ENCODE measurements at regions not wholly inside any gene's neighbourhood (a gene's known extent, or its start where the extent isn't known, plus 50 kb on each side); places are given as distances from the start of the nearest gene placed in this dataset.

GRCh38 chrX:20863649-20864048 lies 510.6 kb upstream of the CNKSR2 start:
- DNase-seq: no peak

DNA sequence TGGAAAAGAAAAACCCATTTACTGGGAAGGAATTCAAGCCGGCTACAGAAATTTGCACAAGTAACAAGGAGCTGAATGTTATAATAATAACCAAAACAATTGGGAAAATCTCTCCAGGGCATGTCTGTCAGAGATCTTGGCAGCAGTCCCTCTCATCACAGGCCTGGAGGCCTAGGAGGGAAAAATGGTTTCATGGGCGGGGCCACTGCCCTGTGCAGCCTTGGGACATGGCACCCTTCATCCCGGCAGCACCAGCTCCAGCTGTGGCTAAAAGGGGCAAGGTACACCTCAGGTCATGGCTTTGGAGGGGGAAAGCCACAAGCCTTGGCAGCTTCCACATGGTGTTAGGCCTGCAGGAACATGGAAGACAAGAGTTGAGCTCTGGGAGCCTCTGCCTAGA lies 513.1 kb upstream of the CNKSR2 start:
- no peak for DNase-seq

- DNase-seq: peak in 44 of 58 donors; percentile 0 to 63 (median 7)
These were observed 516.5 kb upstream of the CNKSR2 start for GRCh38 chrX:20857746-20858145.

- DNase-seq: no peak
These were observed 535.7 kb upstream of the CNKSR2 start for GRCh38 chrX:20838477-20838876.

- peak in 3 of 58 donors; percentile 0 for DNase-seq
These were observed 544.3 kb upstream of the CNKSR2 start for GRCh38 chrX:20829665-20830491.

- DNase-seq: no peak
These were observed 548.2 kb upstream of the CNKSR2 start for GRCh38 chrX:20825984-20826383.

- DNase-seq: no peak
These were observed 537.3 kb upstream of the RPS6KA3 start for GRCh38 chrX:20803971-20804370.

- DNase-seq: no peak
These were observed 535.3 kb upstream of the RPS6KA3 start for GRCh38 chrX:20802036-20802435.

- no peak for DNase-seq
These were observed 529.7 kb upstream of the RPS6KA3 start for GRCh38 chrX:20796450-20796849.

DNA sequence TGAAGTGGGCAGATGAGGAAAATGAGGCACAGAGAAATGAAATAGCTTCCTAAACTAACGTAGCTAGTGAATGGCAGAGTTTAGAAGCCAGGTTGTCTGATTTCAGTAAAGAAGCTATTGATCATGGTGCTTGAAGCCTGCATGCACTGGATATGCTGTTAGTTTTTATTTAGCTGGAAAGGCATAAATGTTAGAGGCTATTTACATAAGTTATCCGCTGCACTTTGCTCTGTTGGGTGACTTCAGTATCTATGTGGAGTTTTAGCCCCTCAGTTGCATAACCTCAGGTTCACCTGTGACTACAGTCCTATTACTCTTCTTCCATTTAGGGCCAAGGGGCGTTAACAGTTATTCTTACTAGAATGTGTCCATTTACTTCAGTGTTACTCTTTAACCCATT lies 522.4 kb upstream of the RPS6KA3 start:
- DNase-seq: no peak

GRCh38 chrX:20767346-20767745 lies 500.6 kb upstream of the RPS6KA3 start:
- no peak for DNase-seq

DNA sequence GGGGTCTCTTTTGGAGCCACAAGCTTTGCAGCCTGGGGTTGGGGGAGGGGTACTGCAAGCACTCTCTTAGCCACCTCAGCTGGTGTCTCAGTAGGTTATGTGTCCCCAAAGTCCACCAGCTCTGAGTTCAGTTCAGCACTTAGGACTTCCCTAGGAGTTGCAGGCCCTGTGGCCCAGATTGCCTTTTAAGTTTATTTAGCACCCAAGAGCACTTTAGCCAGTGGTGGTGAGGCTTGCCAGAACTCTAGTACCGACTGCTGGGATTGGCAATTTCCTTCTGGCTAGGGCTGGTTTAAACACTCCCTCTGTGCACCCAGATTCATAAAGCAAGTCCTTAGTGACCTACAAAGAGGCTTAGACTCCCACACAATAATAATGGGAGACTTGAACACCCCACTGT lies 489.9 kb upstream of the RPS6KA3 start:
- no peak for DNase-seq

DNA sequence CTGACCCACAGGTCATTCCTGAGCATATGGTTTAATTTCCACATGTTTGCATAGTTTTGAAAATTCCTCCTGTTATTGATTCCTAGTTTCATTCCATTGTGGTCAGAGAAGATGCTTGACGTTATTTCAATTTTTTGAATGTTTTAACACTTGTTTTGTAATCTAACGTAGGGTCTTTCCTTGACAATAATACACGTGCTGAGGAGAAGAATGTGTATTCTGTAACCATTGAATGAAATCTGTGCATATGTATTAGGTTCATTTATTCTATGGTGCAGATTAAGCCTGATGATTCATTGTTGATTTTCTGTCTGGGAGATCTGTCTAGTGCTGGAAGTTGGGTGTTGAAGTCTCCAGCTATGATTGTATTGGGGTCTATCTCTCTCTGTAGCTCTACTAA lies 486.4 kb upstream of the RPS6KA3 start:
- DNase-seq: no peak

DNA sequence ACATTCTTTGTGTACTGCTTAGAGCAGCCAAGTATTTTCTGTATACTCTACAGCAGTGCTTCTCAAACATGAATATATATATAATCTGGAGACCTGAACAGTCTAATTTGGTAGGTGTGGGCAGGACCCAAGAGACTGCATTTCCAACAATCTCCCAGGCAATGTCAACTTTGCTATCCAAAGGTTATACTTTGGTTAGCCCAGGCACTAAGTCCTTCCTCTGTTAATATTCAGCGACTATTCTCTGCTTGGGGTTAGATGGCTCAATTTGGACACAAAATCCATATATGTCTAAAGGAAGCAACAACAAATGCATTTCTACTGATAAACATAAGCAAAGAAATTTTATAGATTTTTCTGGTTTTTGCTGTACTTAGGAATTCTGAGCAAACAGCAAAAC lies 480.0 kb upstream of the RPS6KA3 start:
- no peak for DNase-seq

DNA sequence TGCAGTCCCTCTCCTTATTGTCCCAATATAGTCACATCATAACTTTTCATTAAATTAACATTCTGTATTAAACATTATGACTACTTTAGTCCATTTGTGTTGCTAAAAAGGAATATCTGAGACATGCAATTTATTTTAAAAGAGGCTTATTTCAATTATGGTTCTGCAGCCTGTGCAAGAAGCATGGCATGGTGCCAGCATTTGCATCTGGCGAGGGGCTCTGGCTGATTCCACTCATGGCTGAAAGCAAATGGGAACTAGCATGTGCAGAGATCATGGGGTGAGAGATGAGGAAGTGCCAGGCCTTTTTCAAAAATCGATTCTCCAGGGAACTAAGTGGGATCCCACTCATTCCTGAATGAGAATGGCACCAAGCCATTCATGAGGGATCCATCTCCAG lies 476.3 kb upstream of the RPS6KA3 start:
- DNase-seq: peak in 2 of 58 donors; percentile 0

- DNase-seq: peak in 1 of 58 donors; percentile 0
These were observed 475.4 kb upstream of the RPS6KA3 start for GRCh38 chrX:20742106-20742505.

- no peak for DNase-seq
These were observed 473.7 kb upstream of the RPS6KA3 start for GRCh38 chrX:20740443-20740842.

DNA sequence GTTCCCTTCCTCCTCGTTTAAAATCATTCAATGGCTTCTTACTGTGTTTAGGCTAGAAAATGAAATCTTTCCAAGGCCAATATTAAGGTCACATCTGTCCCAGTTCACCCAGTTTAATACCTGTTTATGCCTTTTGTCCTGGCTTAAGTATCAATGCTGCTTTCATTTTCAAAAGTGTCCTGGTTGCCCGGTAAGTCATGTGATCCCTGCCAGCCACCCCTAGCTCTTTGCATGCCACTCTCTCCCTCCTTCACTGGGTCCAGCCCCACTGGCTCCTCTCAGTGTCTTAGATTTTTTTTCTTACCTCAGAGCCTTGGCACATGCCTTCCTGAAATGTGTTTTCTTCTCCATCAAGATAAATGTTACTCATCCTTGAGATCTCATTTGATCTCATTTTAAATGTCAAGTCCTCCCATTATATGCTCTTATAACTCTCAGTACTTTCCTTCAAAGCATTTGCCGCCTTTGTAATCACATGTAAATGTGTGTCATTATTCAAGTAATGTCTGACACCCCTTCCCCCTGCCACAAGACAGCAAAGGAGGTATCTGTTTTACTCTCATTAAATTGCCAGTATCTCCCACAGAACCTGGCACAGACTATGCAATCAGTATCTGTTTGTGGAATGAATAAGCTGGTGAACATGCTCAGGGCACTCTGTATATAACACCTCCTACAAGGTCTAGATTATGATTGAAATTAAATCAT lies 472.5 kb upstream of the RPS6KA3 start:
- DNase-seq: no peak

- DNase-seq: no peak
These were observed 462.7 kb upstream of the RPS6KA3 start for GRCh38 chrX:20729416-20729815.

GRCh38 chrX:20727447-20727846 lies 460.7 kb upstream of the RPS6KA3 start:
- no peak for DNase-seq

DNA sequence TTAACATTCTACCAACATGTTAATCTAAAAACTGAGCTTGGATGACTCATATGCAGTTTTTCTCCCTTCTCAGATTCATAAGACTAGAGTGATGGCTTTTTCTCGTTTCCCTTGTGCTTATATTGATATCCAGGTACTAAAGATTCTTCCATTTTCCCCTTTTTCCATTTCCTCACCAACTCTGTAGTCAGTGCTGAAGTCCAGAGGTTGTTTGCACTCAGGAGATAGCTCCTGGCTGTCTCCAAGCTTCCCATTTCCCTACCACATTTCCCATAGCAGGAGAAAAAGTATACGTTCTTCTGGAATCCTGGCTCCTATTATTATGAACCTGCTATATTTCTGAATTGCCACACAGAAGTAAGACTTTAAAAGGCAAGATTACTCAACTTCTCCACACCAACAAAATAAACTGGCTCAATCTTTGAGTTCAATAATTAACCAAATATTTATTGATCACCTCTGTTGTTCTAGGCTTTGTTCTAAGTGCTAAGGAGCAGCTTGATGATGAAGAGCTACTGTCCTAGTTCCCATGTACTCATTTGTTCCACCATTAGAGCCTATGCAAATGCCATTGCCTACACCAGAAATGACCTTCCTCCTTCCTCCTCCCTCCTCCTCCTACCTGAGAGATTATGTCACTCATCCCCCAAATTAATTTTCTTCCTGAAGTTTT lies 454.4 kb upstream of the RPS6KA3 start:
- no peak for DNase-seq
